Activated CD8-positive, alpha-beta memory T cell treated with anti-CD3 and anti-CD28 coated beads for 4 hours (primary cell): ENCODE measurements at regions not wholly inside any gene's neighbourhood (a gene's known extent, or its start where the extent isn't known, plus 50 kb on each side); places are given as distances from the start of the nearest gene placed in this dataset.
"Not testable (repeated sequence)": the region's sequence is repeated elsewhere in the genome, so short reads cannot be mapped to it uniquely, and the experiment has no call there.

ENCODE experiments used
- DNase-seq, 2 donors: peaks; one replicate each; pipeline ENCODE4 v3.0.0-alpha.2; 2020; ENCODE audit warnings: low read depth in 2 of 2

GRCh38 chr17:43315858-43316521, 82.2 kb upstream of the RNU2-1 start:
- no peak for DNase-seq

GRCh38 chr17:43315369-43315768, 81.6 kb upstream of the RNU2-1 start:
- DNase-seq, result no peak

GRCh38 chr17:43314611-43315011, 80.8 kb upstream of the RNU2-1 start:
- DNase-seq, result no peak

GRCh38 chr17:43312011-43312410, 78.2 kb upstream of the RNU2-1 start:
- no peak for DNase-seq

DNA sequence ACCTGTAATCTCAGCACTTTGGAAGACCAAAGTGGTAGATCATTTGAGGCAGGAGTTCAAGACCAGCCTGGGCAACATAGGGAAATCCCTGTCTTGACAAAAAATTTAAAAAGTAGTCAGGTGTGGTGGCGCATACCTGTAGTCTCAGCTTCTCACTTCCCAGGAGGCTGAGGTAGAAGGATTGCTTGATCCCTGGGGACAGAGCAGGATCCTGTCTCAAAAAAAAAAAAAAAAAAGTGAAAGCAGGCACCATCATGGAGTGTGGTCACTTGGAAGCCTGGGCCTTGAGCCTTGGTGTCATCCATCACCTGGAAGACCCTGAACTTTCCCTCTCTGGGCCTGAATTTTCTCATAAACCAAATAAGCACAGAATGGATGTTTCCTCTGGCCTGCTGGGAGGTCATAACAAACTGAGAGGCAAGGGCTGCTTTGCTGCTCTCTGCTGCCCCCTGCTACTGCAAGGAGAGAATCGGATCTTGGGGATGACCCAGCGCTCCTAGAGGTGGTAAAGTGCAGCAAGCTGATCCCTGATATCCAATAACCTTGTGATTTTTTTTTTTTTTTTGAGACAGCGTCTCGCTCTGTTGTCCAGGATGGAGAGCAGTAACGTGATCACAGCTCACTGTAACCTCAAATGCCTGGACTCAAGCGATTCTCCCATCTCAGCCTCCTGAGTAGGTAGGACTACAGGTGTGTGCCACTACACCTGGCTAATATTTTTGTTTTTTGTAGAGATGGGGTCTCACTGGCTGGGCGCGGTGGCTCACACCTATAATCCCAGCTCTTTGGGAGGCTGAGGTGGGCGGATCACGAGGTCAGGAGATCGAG, 75.9 kb upstream of the RNU2-1 start:
- no peak for DNase-seq

- DNase-seq, result no peak
Observed at GRCh38 chr17:43308999-43309398, 75.2 kb upstream of the RNU2-1 start.

DNA sequence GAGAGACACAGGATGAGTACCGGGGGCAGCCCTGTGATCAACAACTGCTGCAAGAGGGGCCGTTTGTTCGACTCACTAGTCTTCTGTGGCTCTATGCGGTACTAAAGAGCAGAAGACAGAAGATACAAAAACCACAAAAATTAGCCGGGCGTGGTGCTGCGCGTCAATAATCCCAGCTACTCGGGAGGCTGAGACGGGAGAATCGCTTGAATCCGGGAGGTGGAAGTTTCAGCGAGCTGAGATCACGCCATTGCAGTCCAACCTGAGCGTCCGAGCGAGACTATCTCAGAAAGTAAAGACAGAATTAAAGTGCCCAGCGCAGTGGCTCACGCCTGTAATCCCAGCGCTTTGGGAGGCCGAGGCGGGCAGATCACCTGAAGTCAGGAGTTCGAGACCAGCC, 71.0 kb upstream of the RNU2-1 start:
- not testable (repeated sequence) for DNase-seq

GRCh38 chr17:43303049-43303448, 69.3 kb upstream of the RNU2-1 start:
- not testable (repeated sequence) for DNase-seq

- not testable (repeated sequence) for DNase-seq
Observed at GRCh38 chr17:43299300-43300076, 65.7 kb upstream of the RNU2-1 start.

- DNase-seq, result not testable (repeated sequence)
Observed at GRCh38 chr17:43289670-43290069, 55.9 kb upstream of the RNU2-1 start.

DNA sequence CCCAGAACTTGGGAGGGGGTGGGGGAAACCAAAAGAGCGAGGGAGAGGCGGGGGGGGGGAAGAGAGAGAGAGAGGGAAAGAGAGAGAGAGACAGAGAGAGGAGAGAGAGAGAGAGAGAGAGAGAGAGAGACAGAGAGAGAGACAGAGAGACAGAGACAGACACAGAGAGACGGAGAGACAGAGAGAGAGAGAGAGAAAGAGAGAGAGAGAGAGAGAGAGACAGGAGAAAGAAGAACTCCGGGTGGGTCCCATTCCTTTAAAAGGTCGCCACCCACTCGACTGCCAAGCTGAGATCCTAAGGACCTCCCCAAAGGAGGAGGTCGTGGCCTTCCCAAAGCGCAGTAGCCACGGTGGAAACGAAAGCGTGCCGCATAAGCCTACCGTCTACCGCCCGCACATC, 49.8 kb upstream of the RNU2-1 start:
- DNase-seq, result not testable (repeated sequence)
